ENCODE measurements at regions not wholly inside any gene's neighbourhood (a gene's known extent, or its start where the extent isn't known, plus 50 kb on each side); places are given as distances from the start of the nearest gene placed in this dataset.

DNA sequence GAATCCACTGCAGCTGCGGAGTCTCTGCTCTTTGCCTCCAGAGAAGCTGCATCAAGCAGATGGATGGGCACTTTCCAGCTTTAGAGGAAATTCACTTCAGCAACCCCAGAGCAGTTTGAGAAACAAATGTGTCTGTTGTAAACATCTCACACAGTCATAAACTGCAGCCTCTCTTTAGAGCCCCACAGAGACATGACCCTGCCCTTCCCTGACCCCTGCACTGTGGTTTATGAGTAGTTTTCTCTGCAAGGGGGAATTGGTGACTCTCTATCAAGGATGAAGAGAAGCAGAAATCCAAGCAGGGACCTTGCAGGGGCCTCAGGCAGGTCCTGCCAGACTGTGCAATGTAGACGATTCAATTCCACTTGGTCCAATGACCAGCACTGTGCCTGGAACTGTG, 160.2 kb downstream of the SH2D4B start:
- Histone ChIP-seq H3K9me3 (no peaks in the 10 kb centered on the region), H3K36me3 (no peaks in the 10 kb centered on the region), H3K27ac (no peak overlapping the region), H3K4me3 (no peak overlapping the region), H3K4me1 (no peaks in the 10 kb centered on the region), H3K27me3 (no peaks in the 10 kb centered on the region)
- WGBS, result 69% methylated on average over 1 of the region's 2 CpGs
- DNase-seq (ENCODE audit: low spot score in 2 of 2), result no peak
- TF ChIP-seq, protein P1, sequence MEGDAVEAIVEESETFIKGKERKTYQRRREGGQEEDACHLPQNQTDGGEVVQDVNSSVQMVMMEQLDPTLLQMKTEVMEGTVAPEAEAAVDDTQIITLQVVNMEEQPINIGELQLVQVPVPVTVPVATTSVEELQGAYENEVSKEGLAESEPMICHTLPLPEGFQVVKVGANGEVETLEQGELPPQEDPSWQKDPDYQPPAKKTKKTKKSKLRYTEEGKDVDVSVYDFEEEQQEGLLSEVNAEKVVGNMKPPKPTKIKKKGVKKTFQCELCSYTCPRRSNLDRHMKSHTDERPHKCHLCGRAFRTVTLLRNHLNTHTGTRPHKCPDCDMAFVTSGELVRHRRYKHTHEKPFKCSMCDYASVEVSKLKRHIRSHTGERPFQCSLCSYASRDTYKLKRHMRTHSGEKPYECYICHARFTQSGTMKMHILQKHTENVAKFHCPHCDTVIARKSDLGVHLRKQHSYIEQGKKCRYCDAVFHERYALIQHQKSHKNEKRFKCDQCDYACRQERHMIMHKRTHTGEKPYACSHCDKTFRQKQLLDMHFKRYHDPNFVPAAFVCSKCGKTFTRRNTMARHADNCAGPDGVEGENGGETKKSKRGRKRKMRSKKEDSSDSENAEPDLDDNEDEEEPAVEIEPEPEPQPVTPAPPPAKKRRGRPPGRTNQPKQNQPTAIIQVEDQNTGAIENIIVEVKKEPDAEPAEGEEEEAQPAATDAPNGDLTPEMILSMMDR (IDR thresholded peaks at IDR 0.05), result no peak
- TF ChIP-seq EP300 (IDR thresholded peaks at IDR 0.05), result no peak
- no peak for TF ChIP-seq POLR2A (IDR thresholded peaks at IDR 0.05)
- TF ChIP-seq POLR2AphosphoS5 (IDR thresholded peaks at IDR 0.05), result no peak

DNA sequence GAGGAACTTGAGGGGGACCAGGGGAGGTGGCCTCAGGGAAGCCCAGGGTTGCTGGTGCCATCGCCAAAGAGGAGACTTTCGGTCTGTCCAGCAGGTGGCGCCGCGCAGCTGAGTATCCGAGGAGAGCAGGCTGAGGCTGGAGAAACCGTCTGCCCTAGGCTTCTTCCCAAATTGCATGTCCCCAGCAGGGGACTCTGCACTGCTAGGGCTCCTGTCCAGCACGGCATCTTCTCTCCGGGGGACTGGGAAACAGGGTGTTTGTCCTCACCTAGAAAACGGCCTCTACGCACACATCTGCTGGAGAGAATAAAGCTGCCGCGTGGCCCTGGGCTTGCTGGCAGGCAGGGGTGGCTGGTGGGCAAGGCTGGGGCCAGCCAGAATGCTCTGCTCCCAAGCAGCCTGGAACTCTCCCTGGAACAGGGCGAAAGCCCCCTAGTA, 161.9 kb downstream of the SH2D4B start:
- peak; percentile 84 to 93 for DNase-seq (ENCODE audit: low spot score in 2 of 2)
- Histone ChIP-seq H3K36me3 (no peaks in the 10 kb centered on the region), H3K27ac (no peak overlapping the region), H3K4me3 (no peak overlapping the region), H3K27me3 (no peaks in the 10 kb centered on the region), H3K4me1 (no peaks in the 10 kb centered on the region), H3K9me3 (no peaks in the 10 kb centered on the region)
- 14% methylated on average over 4 of the region's 14 CpGs for WGBS
- TF ChIP-seq POLR2A (IDR thresholded peaks at IDR 0.05), result no peak
- TF ChIP-seq, protein P1 (IDR thresholded peaks at IDR 0.05), result peak; percentile 37 to 80

DNA sequence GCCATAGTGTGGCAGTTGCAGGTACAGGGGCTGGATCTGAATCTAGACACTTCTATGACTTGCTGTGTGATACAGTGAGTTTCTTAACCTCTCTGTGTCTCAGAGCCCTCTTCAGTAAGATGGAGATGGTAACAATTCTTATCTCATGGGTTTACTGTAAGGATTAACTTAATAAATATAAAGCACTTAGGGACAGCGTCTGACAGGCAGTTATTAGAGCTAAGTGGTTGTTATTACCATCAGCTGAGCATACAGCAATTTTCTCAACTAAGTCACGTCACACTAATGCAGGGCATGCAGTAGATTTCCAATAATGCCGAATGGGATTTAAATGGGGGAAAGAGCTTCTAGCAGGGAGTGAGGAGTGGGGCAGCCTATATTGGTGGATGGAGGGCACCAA, 162.6 kb downstream of the SH2D4B start:
- no peaks in the 10 kb centered on the region for H3K36me3 ChIP-seq
- WGBS, result 89% methylated on average over 3 of the region's 3 CpGs
- H3K9me3 ChIP-seq, result no peaks in the 10 kb centered on the region
- no peak for DNase-seq (ENCODE audit: low spot score in 2 of 2)
- TF ChIP-seq POLR2A (IDR thresholded peaks at IDR 0.05) (no peak), EP300 (IDR thresholded peaks at IDR 0.05) (no peak), POLR2AphosphoS5 (IDR thresholded peaks at IDR 0.05) (no peak)
- TF ChIP-seq, protein P1 (IDR thresholded peaks at IDR 0.05), result no peak
- H3K27ac ChIP-seq, result no peak overlapping the region
- no peaks in the 10 kb centered on the region for H3K4me1 ChIP-seq
- H3K4me3 ChIP-seq, result no peak overlapping the region
- H3K27me3 ChIP-seq, result no peaks in the 10 kb centered on the region

DNA sequence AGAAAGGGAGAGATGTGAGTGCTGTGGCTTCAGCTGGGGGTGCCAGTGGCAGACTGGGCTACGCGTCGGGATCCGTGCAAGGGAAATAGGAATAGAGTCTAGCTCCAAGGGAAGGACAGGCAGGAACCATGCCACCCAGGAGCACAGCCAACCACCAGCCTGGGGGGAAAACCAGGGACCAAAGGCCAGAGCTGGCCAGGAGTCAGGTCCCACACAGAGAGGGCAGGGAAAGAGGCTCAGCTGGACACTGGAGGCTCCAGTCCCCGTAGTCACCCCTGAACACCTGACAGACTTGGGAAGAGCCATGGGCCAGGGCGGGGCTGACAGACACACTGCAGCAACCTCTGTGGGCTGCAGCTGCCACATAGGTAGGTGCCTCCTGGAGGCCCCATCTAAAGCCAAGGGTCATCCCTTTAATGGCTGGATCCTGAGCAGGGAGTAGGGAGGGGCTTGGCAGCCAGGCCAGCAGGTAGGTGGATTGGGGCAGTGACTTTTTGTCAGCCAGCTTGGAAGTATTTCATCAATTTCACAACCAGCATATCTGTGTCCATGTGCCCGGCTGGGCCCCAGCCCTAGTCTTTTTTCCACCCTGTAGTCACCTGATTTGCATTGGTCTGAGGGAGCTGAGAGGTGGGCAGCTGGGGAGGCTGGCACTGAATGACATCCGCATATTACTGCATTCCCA, 163.2 kb downstream of the SH2D4B start:
- peaks cover under 1% of the 10 kb centered on the region for H3K9me3 ChIP-seq
- WGBS, result 78% methylated on average over 8 of the region's 8 CpGs
- no peaks in the 10 kb centered on the region for H3K4me1 ChIP-seq
- H3K27me3 ChIP-seq, result no peaks in the 10 kb centered on the region
- DNase-seq (ENCODE audit: low spot score in 2 of 2), result no peak
- H3K36me3 ChIP-seq, result no peaks in the 10 kb centered on the region
- TF ChIP-seq, protein P1 (IDR thresholded peaks at IDR 0.05), result no peak
- H3K27ac ChIP-seq, result no peak overlapping the region
- no peak overlapping the region for H3K4me3 ChIP-seq

DNA sequence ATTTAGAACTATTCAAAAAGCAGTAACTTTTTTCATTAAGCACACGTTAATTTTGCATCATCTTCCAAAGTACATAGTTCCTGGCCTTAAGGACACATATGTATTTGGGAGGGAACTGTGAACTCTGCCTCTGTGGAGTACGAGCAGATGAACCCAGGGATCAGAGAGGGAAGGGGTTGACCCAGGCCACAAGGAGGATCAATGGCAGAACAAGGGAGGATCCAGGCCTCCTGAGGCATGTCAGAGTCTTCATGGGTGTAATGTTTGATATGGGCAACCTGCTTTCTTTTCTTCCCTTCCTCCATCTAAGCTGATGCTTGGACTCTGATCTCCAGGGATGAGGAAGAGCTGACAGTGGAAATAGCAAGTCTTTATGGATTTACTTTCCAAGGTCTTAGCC, 164.0 kb downstream of the SH2D4B start:
- no peaks in the 10 kb centered on the region for H3K27me3 ChIP-seq
- no peaks in the 10 kb centered on the region for H3K4me1 ChIP-seq
- H3K36me3 ChIP-seq, result no peaks in the 10 kb centered on the region
- H3K27ac ChIP-seq, result no peak overlapping the region
- DNase-seq (ENCODE audit: low spot score in 2 of 2), result no peak
- TF ChIP-seq EP300 (IDR thresholded peaks at IDR 0.05) (no peak), POLR2A (IDR thresholded peaks at IDR 0.05) (no peak), POLR2AphosphoS5 (IDR thresholded peaks at IDR 0.05) (no peak)
- TF ChIP-seq, protein P1 (IDR thresholded peaks at IDR 0.05), result no peak
- peaks cover 4% of the 10 kb centered on the region for H3K9me3 ChIP-seq
- H3K4me3 ChIP-seq, result no peak overlapping the region
- 85% methylated on average over 2 of the region's 2 CpGs for WGBS
